Retinal pigment epithelial cell (primary cell): ENCODE measurements at regions not wholly inside any gene's neighbourhood (a gene's known extent, or its start where the extent isn't known, plus 50 kb on each side); places are given as distances from the start of the nearest gene placed in this dataset.

Experiments used
- DNase-seq: peaks from one replicate; pipeline ENCODE4 v3.0.0-alpha.2; 2010; ENCODE audit warnings: low read depth
- H3K4me3 ChIP-seq: 2 replicates; pipeline ENCODE4 v1.5.1; 2011; ENCODE audit warnings: mild to moderate bottlenecking, low read length, control low read depth, moderate library complexity
- CTCF ChIP-seq: conservative IDR thresholded peaks from 2 replicates; pipeline ENCODE4 v1.5.1; 2011; ENCODE audit warnings: low read depth, low read length, control low read depth, inconsistent platforms

- TF ChIP-seq CTCF: no peak
- no peak overlapping the region for H3K4me3 ChIP-seq
- DNase-seq: no peak
Observed at GRCh38 chr16:52976539-52977167, 76.0 kb downstream of the CHD9NB start.

- H3K4me3 ChIP-seq: no peak overlapping the region
- no peak for TF ChIP-seq CTCF
- no peak for DNase-seq
Observed at GRCh38 chr16:52967744-52968143, 85.0 kb downstream of the CHD9NB start.

- DNase-seq: peak; percentile 9
Observed at GRCh38 chr16:52964290-52964689, 88.4 kb downstream of the CHD9NB start.

GRCh38 chr16:52963855-52964242 lies 88.8 kb downstream of the CHD9NB start:
- TF ChIP-seq CTCF: no peak
- no peak overlapping the region for H3K4me3 ChIP-seq
- no peak for DNase-seq

More at GRCh38 chr16:52964290-52964689, 88.4 kb downstream of the CHD9NB start:
- no peak overlapping the region for H3K4me3 ChIP-seq
- no peak for TF ChIP-seq CTCF

- TF ChIP-seq CTCF: no peak
- H3K4me3 ChIP-seq: no peak overlapping the region
Observed at GRCh38 chr16:52963212-52963854, 89.4 kb downstream of the CHD9NB start.

GRCh38 chr16:52958951-52959350 lies 93.7 kb downstream of the CHD9NB start:
- no peak overlapping the region for H3K4me3 ChIP-seq
- no peak for TF ChIP-seq CTCF
- DNase-seq: no peak

More at GRCh38 chr16:52963212-52963854, 89.4 kb downstream of the CHD9NB start:
- no peak for DNase-seq

GRCh38 chr16:52957199-52957598 lies 95.5 kb downstream of the CHD9NB start:
- no peak overlapping the region for H3K4me3 ChIP-seq
- TF ChIP-seq CTCF: no peak
- no peak for DNase-seq
